Brain pericyte (primary cell): ENCODE measurements at regions not wholly inside any gene's neighbourhood (a gene's known extent, or its start where the extent isn't known, plus 50 kb on each side); places are given as distances from the start of the nearest gene placed in this dataset.
"Not testable (repeated sequence)": the region's sequence is repeated elsewhere in the genome, so short reads cannot be mapped to it uniquely, and the experiment has no call there.

ENCODE experiments used
- DNase-seq: peaks from one replicate; pipeline ENCODE4 v3.0.0-alpha.2; 2012; ENCODE audit warnings: low read depth, low spot score

GRCh38 chr3:144746631-144747030 lies 775.0 kb downstream of the DIPK2A start:
- DNase-seq = no peak

GRCh38 chr3:144749536-144750253 lies 778.1 kb downstream of the DIPK2A start:
- not testable (repeated sequence) for DNase-seq

- DNase-seq = no peak
Observed at GRCh38 chr3:144754076-144754783, 782.6 kb downstream of the DIPK2A start.

GRCh38 chr3:144756704-144757440 lies 785.2 kb downstream of the DIPK2A start:
- no peak for DNase-seq

GRCh38 chr3:144760831-144761230 lies 789.2 kb downstream of the DIPK2A start:
- DNase-seq = no peak

GRCh38 chr3:144762091-144762490 lies 790.5 kb downstream of the DIPK2A start:
- no peak for DNase-seq

- no peak for DNase-seq
Observed at GRCh38 chr3:144763878-144764454, 792.3 kb downstream of the DIPK2A start.

GRCh38 chr3:144770281-144770680 lies 798.7 kb downstream of the DIPK2A start:
- DNase-seq = no peak

GRCh38 chr3:144770915-144771351 lies 799.3 kb downstream of the DIPK2A start:
- peak; percentile 24 for DNase-seq

GRCh38 chr3:144771381-144771870 lies 799.8 kb downstream of the DIPK2A start:
- peak; percentile 8 for DNase-seq

GRCh38 chr3:144772372-144772771 lies 800.7 kb downstream of the DIPK2A start:
- DNase-seq = no peak

- no peak for DNase-seq
Observed at GRCh38 chr3:144773350-144773749, 801.7 kb downstream of the DIPK2A start.

GRCh38 chr3:144774897-144775296 lies 803.3 kb downstream of the DIPK2A start:
- DNase-seq = no peak

- DNase-seq = no peak
Observed at GRCh38 chr3:144775551-144775950, 803.9 kb downstream of the DIPK2A start.

- no peak for DNase-seq
Observed at GRCh38 chr3:144777906-144778305, 806.3 kb downstream of the DIPK2A start.

- DNase-seq = no peak
Observed at GRCh38 chr3:144791034-144791433, 819.4 kb downstream of the DIPK2A start.

- DNase-seq = no peak
Observed at GRCh38 chr3:144801890-144802289, 830.3 kb downstream of the DIPK2A start.

- DNase-seq = no peak
Observed at GRCh38 chr3:144809380-144809779, 837.8 kb downstream of the DIPK2A start.

GRCh38 chr3:144810160-144810559 lies 838.5 kb downstream of the DIPK2A start:
- no peak for DNase-seq

- DNase-seq = no peak
Observed at GRCh38 chr3:144815655-144816054, 844.0 kb downstream of the DIPK2A start.

- no peak for DNase-seq
Observed at GRCh38 chr3:144816323-144816722, 844.7 kb downstream of the DIPK2A start.

- DNase-seq = no peak
Observed at GRCh38 chr3:144818973-144819372, 847.4 kb downstream of the DIPK2A start.
